NCI-H1930 (cell line): ENCODE measurements at regions not wholly inside any gene's neighbourhood (a gene's known extent, or its start where the extent isn't known, plus 50 kb on each side); places are given as distances from the start of the nearest gene placed in this dataset.
"Not testable (repeated sequence)": the region's sequence is repeated elsewhere in the genome, so short reads cannot be mapped to it uniquely, and the experiment has no call there.

Experiments
- DNase-seq, 2 experiments: peaks; one replicate each; lab custom pipeline; 2025; lab: John Stamatoyannopoulos, UW

DNA sequence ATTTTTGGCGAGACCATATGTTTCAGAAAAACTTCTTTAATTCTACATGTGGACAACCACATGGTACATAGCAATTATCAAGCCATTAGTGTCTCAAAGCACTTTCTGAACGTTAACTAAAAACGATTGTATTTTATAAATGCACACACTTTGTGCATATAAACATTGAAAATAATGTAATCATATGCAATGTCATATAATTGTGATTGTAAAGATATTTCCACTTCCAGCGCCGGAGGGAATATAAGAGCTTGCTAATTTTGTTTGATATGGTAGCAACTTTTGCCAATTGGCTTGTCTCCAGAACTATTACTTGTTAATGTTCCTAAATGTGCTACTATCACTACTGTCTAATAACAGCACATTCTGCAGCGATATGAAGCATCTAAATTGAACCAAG lies 162.3 kb upstream of the SMIM31 start:
- no peak for DNase-seq

DNA sequence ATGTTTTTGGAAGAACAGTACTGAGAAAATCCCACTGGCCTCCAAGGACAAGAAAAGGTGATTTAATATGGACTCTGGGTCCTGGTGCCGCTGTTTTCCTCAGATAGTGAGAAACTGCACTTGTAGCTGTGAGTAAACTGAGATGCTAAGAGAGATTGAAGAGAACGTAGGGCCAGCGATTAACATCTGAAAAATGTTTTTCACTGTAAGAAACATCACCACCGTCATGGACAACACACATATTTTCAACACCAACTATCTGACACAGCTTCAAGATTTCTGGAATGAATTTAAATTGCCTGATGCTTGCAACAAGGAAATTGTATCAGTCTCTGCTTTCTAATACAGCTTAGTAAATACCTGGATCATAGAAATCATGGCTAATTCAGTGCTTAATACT lies 158.2 kb upstream of the SMIM31 start:
- DNase-seq = no peak

DNA sequence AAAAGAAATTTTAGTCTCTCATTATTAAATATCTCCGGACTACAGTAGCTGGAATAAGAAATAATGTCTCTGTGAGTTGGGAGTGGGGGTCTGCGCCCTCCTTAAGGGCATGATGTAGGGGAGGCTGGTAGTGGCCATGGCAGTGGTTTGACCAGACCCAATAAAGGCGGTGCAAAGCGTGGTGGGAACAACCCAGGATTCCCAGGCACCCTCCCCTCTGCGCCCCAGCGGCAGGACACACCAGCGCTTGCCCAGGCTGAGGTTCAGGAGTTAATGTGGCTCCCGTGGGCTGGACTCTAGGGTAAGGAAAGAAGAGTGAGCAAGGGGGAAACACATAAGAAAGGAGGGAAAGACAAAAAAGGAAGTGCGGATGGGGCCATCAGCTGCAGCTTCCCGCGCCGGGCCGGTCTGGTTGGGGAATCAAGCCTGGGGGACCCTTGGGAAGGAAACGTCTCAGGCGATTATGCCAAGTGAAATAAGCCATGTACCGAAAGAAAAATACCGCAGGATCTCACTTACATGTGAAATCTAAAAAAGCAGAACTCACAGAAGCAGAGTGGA lies 157.5 kb upstream of the SMIM31 start:
- DNase-seq = no peak

DNA sequence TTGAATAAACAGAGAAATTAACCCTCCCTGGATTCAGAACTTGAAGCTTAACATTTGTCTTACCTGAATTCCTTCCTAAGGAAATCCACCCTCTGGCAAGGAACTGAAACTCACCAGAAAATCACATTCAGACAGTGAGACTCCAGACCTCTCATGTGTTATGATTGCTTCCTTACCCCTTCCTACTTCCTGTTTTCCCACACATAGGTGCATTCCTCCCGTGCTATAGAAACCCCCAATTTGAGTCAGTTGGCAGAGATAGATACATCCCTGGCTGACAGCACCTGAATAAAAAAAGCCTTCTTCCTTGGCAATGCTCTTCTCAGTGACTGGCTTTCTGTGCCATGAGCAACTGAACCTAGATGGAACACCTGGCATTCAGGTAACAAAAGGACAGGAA lies 157.0 kb upstream of the SMIM31 start:
- DNase-seq = no peak

DNA sequence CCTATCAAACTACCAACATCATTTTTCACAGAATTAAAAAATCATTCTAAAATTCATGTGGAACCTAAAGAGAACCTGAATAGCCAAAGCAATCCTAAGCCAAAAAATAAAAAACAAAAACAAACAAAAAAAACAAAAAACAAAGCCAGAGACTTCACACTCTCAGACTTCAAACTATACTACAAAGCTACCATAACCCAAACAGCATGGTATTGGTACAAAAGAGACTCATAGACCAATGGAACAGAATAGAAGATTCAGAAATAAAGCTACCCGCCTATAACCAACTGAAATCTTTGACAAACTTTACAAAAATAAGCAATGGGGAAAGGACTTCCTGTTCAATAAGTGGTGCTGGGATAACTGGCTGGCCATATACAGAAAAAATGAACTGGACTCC lies 152.3 kb upstream of the SMIM31 start:
- DNase-seq = no peak

DNA sequence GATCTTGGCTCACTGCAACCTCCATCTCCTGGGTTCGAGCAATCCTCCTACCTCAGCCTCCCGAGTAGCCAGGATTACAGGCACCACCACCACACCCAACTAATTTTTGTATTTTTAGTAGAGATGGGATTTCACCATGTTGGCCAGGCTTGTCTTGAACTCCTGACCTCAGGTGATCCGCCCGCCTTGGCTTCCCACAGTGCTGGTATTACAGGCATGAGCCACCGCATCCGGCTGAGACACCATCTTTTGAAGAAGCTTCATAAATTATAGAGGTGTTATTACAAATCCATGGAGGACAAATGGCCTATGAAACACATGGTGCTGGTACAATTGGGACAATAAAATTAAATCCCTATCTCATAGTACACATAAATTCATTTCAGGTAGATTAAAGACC lies 148.1 kb upstream of the SMIM31 start:
- not testable (repeated sequence) for DNase-seq

DNA sequence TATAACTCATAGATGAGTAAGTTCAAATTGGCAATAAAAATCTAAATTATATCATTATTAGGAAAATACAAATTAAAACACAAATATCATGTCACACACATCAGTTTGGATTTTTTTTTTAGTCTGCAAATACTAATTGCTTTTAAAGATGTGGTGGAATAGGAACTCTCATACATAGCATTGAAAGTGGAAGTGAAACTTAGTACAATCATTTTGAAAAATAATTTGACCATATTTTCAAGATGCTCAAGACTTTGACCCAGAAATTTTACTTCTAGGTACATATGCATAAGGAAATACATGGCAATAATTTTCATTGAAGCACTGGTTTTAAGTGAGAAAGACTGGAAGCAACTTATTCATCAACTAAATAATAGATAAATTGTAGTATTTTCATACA lies 147.5 kb upstream of the SMIM31 start:
- DNase-seq = no peak

DNA sequence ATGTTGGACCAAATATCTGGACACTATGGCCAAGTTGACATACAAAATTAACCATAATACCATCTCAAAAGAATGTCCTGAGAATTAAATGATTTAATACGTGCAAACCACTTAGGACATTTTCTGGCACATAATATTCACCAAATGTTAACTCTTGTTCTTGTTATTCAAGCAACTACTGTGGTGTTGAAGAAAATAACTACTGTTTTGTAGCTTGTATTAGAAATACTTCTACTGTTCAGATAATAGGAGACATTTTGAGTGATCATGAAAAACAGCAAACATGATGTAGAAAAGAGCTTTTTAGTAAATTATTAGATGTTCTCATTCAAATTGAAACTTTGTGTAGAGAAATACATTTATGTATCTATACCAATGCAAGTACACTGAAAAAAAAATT lies 140.7 kb upstream of the SMIM31 start:
- no peak for DNase-seq

DNA sequence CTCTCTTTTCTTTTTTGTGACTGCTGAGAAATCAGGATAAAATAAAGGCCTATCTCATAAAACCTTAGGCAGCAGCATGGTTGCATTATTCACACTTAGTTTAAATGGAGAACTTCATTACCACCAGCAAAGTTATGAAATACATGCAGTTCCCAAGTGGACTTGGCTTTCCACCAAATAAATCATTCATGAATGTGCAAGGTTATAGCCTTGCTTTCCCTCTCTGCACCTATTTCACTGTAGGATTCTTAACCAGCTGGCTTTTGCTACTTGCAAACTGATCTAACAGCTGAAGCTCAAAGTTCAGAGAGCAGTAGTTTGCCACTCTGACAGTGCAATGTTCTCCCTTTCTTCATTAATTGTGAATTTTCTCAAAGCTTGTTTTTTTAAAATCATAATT lies 140.1 kb upstream of the SMIM31 start:
- DNase-seq = no peak

DNA sequence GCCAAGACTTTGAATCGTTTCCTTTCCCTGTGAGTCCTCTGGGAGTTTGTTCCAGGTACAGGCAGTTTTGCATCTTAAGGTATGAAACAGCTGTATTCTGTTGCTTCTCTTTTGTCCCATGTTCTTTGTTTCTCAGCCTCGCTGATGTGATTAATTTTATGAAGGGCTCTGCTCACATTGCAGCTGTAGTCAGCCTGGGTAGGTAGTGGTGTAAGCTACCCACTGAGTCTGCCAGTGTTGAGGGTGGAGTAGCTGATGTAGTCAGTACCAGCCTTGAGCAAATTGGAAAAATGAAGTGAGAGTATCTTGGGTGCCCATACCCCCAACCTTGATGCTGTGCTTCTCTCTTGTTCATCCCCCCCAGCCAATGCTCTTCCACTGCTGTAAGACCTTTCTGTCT lies 139.6 kb upstream of the SMIM31 start:
- no peak for DNase-seq

DNA sequence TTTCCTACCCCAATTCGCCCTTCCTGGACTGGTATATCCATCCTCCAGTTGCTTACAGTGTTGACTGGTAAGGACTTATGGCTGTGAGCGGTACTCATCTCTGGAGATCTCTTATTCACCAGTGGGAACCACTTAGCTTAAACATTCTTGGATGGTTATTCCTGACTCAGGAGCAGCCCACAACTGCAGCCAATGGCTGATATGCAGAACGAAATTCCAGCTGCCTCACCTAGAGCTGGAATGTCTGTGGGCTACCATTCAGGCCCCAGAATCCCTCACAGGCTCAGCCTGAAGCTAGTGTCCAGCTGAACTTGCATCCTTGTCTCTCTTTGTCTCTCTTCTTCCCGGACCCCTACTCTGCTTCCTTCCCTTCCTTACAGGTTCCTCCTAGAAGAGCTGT lies 138.9 kb upstream of the SMIM31 start:
- no peak for DNase-seq

DNA sequence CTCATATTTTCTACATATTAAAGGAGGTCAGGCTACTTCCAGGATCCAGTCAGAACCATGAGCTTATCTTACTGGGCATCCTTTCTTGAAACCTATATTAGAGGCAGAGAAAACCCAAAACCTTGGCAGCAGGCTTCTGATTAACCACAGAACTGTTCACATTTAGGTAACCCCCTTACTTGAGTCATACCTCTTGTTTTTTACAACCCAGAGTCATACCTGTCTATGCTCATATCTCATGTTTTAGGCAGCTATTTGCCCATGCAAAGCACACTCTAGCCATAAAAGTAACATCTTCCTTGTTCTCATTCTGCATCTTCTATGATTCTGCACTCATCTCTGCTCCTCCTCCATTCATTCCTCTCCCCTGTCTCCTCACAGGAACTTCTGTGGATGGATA lies 138.0 kb upstream of the SMIM31 start:
- DNase-seq = no peak

DNA sequence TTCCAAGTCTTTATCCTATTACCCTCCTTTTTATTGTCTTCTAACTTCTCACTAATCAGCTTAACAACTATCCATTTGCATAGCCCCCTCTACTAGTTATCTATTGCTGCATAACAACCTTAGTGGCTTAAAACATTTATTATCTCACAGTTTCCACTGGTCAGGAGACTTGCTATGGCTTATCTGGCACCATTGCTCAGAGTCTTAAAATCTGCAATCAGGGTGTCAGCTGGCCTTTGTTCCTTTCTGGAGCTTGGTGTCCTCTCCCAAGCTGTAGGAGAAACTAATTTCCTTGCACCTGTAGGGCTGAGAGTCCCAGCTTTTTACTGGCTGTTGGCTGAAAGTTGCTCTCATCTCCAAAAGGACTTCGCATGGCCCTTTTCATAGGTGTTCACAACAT lies 137.0 kb upstream of the SMIM31 start:
- no peak for DNase-seq

DNA sequence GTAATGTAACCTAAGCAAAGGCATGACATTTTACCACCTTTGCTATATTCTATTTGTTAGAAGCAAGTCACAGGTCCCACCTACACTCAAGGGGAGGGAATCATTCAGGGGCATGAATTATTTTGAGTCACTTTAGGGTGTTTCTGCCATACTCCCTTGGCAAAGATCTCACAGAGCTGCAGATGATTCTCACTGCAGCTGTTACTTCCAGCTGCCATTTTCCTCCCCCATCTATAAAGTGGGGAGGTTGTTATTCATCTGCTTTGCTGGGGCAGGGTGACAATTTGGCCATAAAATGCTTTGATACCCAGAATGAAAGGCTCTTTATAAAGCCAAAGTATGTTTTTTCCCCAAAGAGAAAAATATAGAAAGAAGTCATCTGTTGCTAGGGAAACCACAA lies 136.5 kb upstream of the SMIM31 start:
- no peak for DNase-seq

DNA sequence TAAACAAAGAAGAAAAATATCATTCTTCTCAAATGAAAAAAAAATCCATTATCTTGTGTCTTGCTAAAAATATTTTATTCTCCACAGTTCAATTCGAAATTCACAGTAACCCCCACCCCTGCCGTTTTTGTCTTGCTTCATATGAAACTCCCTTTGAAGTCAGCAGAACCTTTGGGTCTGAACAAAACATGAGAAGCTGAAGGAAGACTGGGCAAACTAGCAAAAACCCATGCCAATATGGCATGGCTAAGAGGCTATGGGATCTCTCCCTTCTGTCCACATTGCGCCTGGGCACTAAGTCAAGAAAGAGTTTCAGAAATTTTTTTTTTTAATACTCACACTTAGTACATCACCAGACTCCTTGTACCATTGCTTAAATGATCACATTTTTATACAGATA lies 136.0 kb upstream of the SMIM31 start:
- no peak for DNase-seq

DNA sequence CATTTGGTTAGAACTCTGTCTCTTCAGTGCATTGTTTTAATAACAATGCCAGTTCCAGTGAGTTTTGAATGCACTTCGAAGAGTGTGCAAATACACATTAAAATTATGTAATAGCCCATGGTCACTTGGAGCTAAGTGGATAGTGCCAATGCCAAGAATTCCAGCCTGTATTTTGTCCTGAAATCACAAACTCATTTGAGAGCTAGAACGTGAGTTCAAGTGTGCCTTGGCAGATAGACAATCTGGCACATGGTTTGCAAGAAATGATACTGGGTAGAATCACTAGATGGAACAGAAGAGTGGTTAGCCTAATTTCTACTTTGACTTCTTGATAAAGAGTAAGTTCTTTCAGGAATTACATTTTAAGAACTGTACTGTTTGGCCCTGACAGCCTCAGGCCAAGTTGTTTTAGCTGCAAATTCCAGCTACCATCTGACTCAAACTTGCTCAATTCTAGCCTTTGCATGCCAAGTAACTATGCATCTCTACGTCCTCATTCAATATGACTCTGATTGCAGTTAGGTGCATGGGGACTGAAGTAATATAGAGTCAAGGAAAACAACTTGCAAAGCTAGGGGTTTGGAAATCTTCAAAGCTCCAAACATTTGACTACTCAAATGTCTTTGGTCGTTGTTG lies 131.9 kb upstream of the SMIM31 start:
- no peak for DNase-seq

DNA sequence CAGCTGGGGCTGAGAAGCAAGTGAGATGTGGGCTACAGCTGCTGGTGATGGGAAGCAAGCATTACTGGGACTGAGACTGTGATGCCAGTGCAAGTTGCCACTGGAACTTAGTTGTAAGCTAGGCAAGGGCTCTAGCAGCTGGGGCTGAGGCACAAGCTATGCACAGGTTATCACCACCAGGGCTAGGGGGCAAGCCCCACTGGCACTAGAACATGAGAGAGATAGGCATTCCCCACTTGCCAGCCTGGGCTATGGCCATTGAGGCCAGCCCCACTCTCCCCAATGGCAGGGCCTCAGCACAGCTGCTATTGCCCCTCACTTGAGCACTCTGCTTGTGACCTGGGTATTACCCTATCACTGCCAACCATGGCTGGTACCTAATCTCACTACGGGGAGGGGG lies 130.8 kb upstream of the SMIM31 start:
- DNase-seq = no peak

DNA sequence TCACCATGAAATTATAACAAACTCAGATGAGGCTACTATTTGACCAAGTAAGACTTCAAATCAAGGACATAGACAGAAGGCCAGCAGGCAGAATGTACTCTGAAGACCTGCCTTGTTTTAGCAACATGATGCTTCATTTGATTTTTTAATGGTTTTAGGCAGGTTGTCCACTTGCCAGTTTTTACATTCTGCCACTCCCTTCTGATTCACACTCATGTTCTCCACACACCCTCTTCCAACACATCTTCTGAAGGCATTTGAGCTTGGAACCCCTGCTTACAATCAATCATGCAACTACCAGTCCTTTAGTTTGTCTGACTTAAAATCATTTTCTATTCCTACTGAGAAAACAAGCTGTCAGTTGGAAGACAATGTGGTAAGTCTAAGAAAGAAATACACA lies 114.9 kb upstream of the SMIM31 start:
- no peak for DNase-seq

DNA sequence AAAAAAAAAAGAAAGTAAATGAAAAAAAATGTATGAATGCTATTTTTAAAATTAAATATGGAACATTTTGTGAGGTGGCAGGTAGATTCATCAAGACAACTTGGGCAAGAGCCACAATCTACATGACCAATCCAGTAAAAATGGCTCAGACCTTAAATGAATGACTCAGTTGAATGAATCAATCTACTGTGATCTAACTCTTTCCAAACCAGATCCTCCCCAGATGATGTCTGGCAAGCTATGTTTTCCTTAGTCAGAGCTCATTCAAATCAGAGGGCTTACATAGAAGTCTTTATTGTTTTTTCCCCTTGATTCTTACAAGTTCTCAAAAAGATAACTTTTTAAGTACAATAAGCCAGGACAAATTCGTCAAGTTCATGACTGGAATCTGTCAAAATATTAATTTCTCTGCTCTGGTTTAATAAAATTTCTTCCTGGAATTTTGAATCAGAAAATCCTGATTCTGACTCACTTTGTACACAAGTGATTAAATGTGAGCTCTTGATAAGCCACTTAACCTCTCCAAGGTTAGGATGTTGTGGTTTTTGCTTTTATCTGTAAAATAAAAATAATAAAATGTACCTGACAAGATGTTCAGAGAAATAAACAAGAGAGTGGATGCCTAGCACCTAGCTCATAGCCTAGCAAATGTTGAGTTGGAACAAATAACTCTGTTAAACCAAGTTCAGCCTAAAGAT lies 105.6 kb upstream of the SMIM31 start:
- DNase-seq = no peak

DNA sequence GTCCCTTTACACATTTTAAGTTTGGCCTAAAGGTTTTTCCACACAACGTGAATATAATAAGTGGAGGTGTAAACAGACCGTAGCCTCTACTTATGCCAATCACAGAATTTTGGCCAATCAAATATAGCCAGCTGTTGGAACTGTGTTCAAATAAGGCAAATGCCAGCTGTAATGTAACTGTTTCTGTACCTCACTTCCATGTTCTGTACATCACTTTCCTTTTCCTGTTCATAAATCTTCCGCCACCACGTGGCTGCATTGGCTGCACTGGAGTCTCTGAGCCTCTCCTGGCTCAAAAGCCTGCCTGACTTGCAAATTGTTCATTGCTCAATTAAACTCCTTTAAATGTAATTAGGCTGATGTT lies 105.1 kb upstream of the SMIM31 start:
- no peak for DNase-seq

DNA sequence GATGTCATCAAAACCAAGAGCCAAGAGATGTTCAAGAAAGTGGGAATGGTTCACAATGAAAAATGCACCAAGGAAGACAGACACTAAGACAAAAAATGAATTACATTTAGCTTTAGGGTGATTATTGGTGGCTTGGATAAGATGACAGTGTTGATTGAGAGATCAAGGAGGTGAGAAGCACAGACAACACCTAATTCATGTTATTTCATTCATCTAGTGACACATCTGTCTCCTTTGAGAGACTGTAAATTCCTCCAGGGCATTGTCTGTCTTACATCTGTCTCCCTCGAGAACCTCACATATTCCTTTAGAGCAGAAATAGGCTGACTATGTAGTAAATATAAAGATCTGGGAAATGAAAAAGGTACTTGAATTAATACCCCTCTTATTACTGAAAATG lies 94.2 kb upstream of the SMIM31 start:
- no peak for DNase-seq

DNA sequence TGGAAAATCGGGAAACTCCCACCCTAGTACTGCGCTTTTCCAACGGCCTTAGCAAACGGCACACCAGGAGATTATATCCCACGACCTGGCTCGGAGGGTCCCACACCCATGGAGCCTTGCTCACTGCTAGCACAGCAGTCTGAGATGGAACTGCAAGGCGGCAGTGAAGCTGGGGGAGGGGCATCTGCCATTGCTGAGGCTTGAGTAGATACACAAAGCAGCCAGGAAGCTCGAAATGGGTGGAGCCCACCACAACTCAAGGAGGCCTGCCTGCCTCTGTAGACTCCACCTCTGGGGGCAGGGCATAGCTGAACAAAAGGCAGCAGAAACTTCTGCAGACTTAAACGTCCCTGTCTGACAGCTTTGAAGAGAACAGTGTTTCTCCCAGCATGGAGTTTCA lies 77.8 kb upstream of the SMIM31 start:
- not testable (repeated sequence) for DNase-seq

DNA sequence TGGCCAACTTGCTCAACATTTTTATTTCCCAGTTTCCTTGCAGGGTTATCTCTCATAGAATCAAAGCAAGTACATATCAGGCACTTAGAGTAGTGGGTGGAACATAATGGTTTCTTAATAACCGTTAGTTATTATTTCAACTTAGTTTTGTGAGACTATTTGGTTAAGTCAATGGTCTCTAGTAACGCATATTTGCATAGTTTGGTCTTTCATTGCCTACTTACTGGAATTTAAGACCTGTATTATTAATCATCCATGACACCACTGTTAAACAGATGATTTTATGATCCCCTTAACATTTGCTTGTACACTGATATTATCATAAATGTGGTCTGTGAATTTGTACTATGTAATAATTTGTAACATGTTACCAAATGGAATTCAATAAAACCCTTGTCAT lies 70.9 kb upstream of the SMIM31 start:
- no peak for DNase-seq

DNA sequence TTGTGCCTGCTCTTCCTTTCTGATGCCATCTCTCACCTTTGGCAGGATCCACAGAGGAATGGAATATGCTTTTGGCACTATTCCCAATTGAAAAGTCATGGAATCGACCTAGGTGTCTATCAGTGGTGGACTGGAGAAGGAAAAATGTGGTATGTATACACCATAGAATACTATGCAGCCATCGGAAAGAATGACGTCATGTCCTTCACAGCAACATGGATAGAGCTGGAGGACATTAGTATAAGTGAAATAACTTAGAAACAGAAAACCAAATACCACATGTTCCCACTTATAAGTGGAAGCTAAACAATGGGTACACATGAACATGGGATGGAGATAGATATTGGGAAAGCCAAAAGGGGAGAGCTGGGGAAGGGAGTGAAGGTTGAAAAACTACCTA lies 58.3 kb upstream of the SMIM31 start:
- DNase-seq = no peak
